GM12878 (cell line): ENCODE measurements at regions not wholly inside any gene's neighbourhood (a gene's known extent, or its start where the extent isn't known, plus 50 kb on each side); places are given as distances from the start of the nearest gene placed in this dataset.

Experiments
- ATF7 ChIP-seq: fragments of 450-650 bp; IDR thresholded peaks from 2 replicates; pipeline ENCODE4 v1.6.1; 2016; ENCODE audit warnings: low read depth, mild to moderate bottlenecking
- CBX3 ChIP-seq: fragments of 200-600 bp; sonication (generic); IDR thresholded peaks from 2 replicates; pipeline ENCODE4 v1.6.1; 2016; ENCODE audit warnings: low read depth, borderline replicate concordance
- GATAD2B ChIP-seq: fragments of 450-650 bp; conservative IDR thresholded peaks from 2 replicates; pipeline ENCODE4 v1.6.1; 2017; ENCODE audit warnings: low read depth, mild to moderate bottlenecking, moderate library complexity
- KLF5 ChIP-seq: fragments of 450-650 bp; IDR thresholded peaks from 2 replicates; pipeline ENCODE4 v1.6.1; 2014; ENCODE audit warnings: mild to moderate bottlenecking; ENCODE audit not compliant: partially characterized antibody
- PML ChIP-seq: IDR thresholded peaks from 2 replicates; pipeline ENCODE4 v1.6.1; 2012; ENCODE audit warnings: low read length, inconsistent platforms
- POLR2AphosphoS5 ChIP-seq: IDR thresholded peaks from 2 replicates; pipeline ENCODE4 v1.6.1; 2011; ENCODE audit warnings: mild to moderate bottlenecking, low read length, inconsistent platforms
- RUNX3 ChIP-seq: IDR thresholded peaks from 2 replicates; pipeline ENCODE4 v1.6.1; 2012; ENCODE audit warnings: low read length, inconsistent platforms
- STAT1 ChIP-seq: fragments of 450-650 bp; conservative IDR thresholded peaks from 2 replicates; pipeline ENCODE4 v1.6.1; 2014; ENCODE audit warnings: antibody characterized with exemption, mild to moderate bottlenecking
- ZZZ3 ChIP-seq: IDR thresholded peaks from 2 replicates; pipeline ENCODE4 v1.6.1; 2011; ENCODE audit warnings: low read depth; ENCODE audit not compliant: control insufficient read depth, insufficient read length
- TF ChIP-seq, protein P1 (sequence below): fragments of 150-350 bp; IDR thresholded peaks from 2 replicates; pipeline ENCODE4 v1.6.1; 2016; ENCODE audit warnings: low read depth, low read length
- TF ChIP-seq, protein P2 (sequence below): fragments of 450-650 bp; IDR thresholded peaks from 2 replicates; pipeline ENCODE4 v1.6.1; 2018; ENCODE audit warnings: borderline replicate concordance, mild to moderate bottlenecking; ENCODE audit not compliant: partially characterized antibody
- TF ChIP-seq, protein P3 (sequence below): IDR thresholded peaks from 2 replicates; pipeline ENCODE4 v1.6.1; 2011; ENCODE audit warnings: low read depth, low read length, improper control_type of control experiment, borderline replicate concordance

DNA sequence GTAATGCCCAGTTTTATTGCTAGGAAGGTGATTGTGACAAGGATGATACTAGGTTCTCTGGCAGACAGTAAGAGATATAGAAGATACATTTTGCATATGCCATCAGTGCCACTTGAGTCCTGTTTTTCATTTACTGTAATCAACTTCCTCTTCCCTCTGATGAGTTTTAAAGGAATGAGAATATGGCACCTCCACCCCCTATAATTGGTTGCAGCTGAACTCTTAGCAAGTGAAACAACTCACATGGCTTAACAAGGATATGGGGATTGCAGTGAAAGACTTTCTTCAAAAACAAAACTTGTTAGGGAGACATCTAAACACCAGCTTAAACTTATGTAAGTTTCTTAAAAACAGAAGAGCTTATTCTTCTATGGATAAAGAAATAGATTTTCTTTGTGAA is 90.0 kb downstream of the AREG start (continued):
- TF ChIP-seq, protein P1, sequence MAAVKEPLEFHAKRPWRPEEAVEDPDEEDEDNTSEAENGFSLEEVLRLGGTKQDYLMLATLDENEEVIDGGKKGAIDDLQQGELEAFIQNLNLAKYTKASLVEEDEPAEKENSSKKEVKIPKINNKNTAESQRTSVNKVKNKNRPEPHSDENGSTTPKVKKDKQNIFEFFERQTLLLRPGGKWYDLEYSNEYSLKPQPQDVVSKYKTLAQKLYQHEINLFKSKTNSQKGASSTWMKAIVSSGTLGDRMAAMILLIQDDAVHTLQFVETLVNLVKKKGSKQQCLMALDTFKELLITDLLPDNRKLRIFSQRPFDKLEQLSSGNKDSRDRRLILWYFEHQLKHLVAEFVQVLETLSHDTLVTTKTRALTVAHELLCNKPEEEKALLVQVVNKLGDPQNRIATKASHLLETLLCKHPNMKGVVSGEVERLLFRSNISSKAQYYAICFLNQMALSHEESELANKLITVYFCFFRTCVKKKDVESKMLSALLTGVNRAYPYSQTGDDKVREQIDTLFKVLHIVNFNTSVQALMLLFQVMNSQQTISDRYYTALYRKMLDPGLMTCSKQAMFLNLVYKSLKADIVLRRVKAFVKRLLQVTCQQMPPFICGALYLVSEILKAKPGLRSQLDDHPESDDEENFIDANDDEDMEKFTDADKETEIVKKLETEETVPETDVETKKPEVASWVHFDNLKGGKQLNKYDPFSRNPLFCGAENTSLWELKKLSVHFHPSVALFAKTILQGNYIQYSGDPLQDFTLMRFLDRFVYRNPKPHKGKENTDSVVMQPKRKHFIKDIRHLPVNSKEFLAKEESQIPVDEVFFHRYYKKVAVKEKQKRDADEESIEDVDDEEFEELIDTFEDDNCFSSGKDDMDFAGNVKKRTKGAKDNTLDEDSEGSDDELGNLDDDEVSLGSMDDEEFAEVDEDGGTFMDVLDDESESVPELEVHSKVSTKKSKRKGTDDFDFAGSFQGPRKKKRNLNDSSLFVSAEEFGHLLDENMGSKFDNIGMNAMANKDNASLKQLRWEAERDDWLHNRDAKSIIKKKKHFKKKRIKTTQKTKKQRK: no peak
- TF ChIP-seq KLF5 (no peak), CBX3 (no peak), STAT1 (no peak), ZZZ3 (no peak), ATF7 (no peak), POLR2AphosphoS5 (no peak), GATAD2B (no peak), PML (no peak), RUNX3 (no peak)
- TF ChIP-seq, protein P2, sequence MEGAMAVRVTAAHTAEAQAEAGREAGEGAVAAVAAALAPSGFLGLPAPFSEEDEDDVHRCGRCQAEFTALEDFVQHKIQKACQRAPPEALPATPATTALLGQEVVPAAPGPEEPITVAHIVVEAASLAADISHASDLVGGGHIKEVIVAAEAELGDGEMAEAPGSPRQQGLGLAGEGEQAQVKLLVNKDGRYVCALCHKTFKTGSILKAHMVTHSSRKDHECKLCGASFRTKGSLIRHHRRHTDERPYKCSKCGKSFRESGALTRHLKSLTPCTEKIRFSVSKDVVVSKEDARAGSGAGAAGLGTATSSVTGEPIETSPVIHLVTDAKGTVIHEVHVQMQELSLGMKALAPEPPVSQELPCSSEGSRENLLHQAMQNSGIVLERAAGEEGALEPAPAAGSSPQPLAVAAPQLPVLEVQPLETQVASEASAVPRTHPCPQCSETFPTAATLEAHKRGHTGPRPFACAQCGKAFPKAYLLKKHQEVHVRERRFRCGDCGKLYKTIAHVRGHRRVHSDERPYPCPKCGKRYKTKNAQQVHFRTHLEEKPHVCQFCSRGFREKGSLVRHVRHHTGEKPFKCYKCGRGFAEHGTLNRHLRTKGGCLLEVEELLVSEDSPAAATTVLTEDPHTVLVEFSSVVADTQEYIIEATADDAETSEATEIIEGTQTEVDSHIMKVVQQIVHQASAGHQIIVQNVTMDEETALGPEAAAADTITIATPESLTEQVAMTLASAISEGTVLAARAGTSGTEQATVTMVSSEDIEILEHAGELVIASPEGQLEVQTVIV: no peak
- TF ChIP-seq, protein P3, sequence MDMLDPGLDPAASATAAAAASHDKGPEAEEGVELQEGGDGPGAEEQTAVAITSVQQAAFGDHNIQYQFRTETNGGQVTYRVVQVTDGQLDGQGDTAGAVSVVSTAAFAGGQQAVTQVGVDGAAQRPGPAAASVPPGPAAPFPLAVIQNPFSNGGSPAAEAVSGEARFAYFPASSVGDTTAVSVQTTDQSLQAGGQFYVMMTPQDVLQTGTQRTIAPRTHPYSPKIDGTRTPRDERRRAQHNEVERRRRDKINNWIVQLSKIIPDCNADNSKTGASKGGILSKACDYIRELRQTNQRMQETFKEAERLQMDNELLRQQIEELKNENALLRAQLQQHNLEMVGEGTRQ: no peak
